Neural progenitor cell (in vitro differentiated cells): ENCODE measurements at regions not wholly inside any gene's neighbourhood (a gene's known extent, or its start where the extent isn't known, plus 50 kb on each side); places are given as distances from the start of the nearest gene placed in this dataset.

Source experiments
- DNase-seq: peaks from one replicate; pipeline ENCODE4 v3.0.0-alpha.2; 2016; ENCODE audit warnings: low spot score
- H2AFZ ChIP-seq: fragments of 200-600 bp; sonication (generic); replicated peaks from 2 replicates; pipeline ENCODE4 v1.6.1; 2016; ENCODE audit warnings: antibody characterized with exemption
- H3F3A ChIP-seq: fragments of 200-600 bp; sonication (generic); 2 replicates; pipeline ENCODE4 v1.6.1; 2016; ENCODE audit warnings: antibody characterized with exemption, low read depth
- H3K27ac ChIP-seq: fragments of 200-600 bp; sonication (generic); 2 replicates; pipeline ENCODE4 v1.5.1; 2016; ENCODE audit warnings: mild to moderate bottlenecking
- H3K27me3 ChIP-seq: fragments of 200-600 bp; sonication (generic); 2 replicates; pipeline ENCODE4 v1.6.1; 2016; ENCODE audit warnings: mild to moderate bottlenecking, moderate library complexity
- H3K36me3 ChIP-seq: fragments of 200-600 bp; sonication (generic); 2 replicates; pipeline ENCODE4 v1.5.1; 2016
- H3K4me1 ChIP-seq: fragments of 200-600 bp; sonication (generic); 2 replicates; pipeline ENCODE4 v1.6.1; 2016; ENCODE audit warnings: mixed run types
- H3K4me2 ChIP-seq: fragments of 200-600 bp; sonication (generic); 2 replicates; pipeline ENCODE4 v1.6.1; 2016
- H3K4me3 ChIP-seq: fragments of 200-600 bp; sonication (generic); 2 replicates; pipeline ENCODE4 v1.5.1; 2016
- H3K79me2 ChIP-seq: fragments of 200-600 bp; sonication (generic); 2 replicates; pipeline ENCODE4 v1.6.1; 2016; ENCODE audit warnings: low read depth
- H3K9ac ChIP-seq: fragments of 200-600 bp; sonication (generic); 2 replicates; pipeline ENCODE4 v1.6.1; 2016
- H3K9me3 ChIP-seq: fragments of 200-600 bp; sonication (generic); 2 replicates; pipeline ENCODE4 v1.5.1; 2016; ENCODE audit warnings: low read depth
- H4K20me1 ChIP-seq: fragments of 200-600 bp; sonication (generic); 2 replicates; pipeline ENCODE4 v1.6.1; 2016; ENCODE audit warnings: low read depth
- H3K27ac Mint-ChIP-seq: 3 replicates; pipeline ENCODE4 v1.8.0; 2021; ENCODE audit warnings: mixed read lengths
- H3K27me3 Mint-ChIP-seq: 2 replicates; pipeline ENCODE4 v1.8.0; 2022; ENCODE audit warnings: low read depth, mild to moderate bottlenecking, inconsistent platforms, moderate library complexity, mixed read lengths; ENCODE audit not compliant: insufficient read depth
- H3K36me3 Mint-ChIP-seq: 3 replicates; pipeline ENCODE4 v1.8.0; 2021; ENCODE audit warnings: mixed read lengths
- H3K4me1 Mint-ChIP-seq: 3 replicates; pipeline ENCODE4 v1.8.0; 2021; ENCODE audit warnings: mixed read lengths
- H3K4me3 Mint-ChIP-seq: 3 replicates; pipeline ENCODE4 v1.8.0; 2021; ENCODE audit warnings: mild to moderate bottlenecking, moderate library complexity, mixed read lengths
- H3K9me3 Mint-ChIP-seq: 3 replicates; pipeline ENCODE4 v1.8.0; 2020; ENCODE audit warnings: mixed read lengths
- CTCF ChIP-seq: fragments of 200-600 bp; sonication (generic); IDR thresholded peaks from 2 replicates; pipeline ENCODE4 v1.5.1; 2017; ENCODE audit warnings: antibody characterized with exemption, mild to moderate bottlenecking
- EZH2 ChIP-seq: fragments of 200-600 bp; sonication (generic); IDR thresholded peaks from 2 replicates; pipeline ENCODE4 v1.6.1; 2017; ENCODE audit warnings: antibody characterized with exemption, mild to moderate bottlenecking, moderate library complexity
- EZH2phosphoT487 ChIP-seq: fragments of 200-600 bp; sonication (generic); IDR thresholded peaks from 2 replicates; pipeline ENCODE4 v1.6.1; 2017; ENCODE audit warnings: antibody characterized with exemption

GRCh38 chr18:79625195-79625923 is 54.2 kb upstream of the CTDP1 start:
- H3K4me1 Mint-ChIP-seq: peaks cover 11% of the 10 kb centered on the region
- peaks cover 9% of the 10 kb centered on the region for H3K27me3 Mint-ChIP-seq

GRCh38 chr18:79625924-79626561 is 53.6 kb upstream of the CTDP1 start:
- Histone ChIP-seq H4K20me1 (no peaks in the 10 kb centered on the region), H3K9me3 (no peaks in the 10 kb centered on the region), H3K4me3 (no peak overlapping the region), H3K4me2 (no peak overlapping the region), H3K4me1 (no peaks in the 10 kb centered on the region), H3K27me3 (no peaks in the 10 kb centered on the region), H2AFZ (no peak overlapping the region), H3K9ac (no peak overlapping the region), H3K27ac (no peak overlapping the region), H3K79me2 (no peaks in the 10 kb centered on the region), H3F3A (no peaks in the 10 kb centered on the region), H3K36me3 (no peaks in the 10 kb centered on the region)
- DNase-seq: no peak
- no peak for TF ChIP-seq EZH2
- no peak for TF ChIP-seq CTCF
- no peak for TF ChIP-seq EZH2phosphoT487
- Mint-ChIP-seq H3K4me1 (peaks cover 11% of the 10 kb centered on the region), H3K4me3 (no peak overlapping the region), H3K36me3 (no peaks in the 10 kb centered on the region), H3K27ac (no peak overlapping the region), H3K27me3 (peaks cover 10% of the 10 kb centered on the region), H3K9me3 (no peaks in the 10 kb centered on the region)

More at GRCh38 chr18:79625195-79625923, 54.2 kb upstream of the CTDP1 start:
- Mint-ChIP-seq H3K4me3 (no peak overlapping the region), H3K9me3 (no peaks in the 10 kb centered on the region), H3K36me3 (no peaks in the 10 kb centered on the region), H3K27ac (no peak overlapping the region)
- H3K4me1 ChIP-seq: no peaks in the 10 kb centered on the region
- no peak overlapping the region for H3K9ac ChIP-seq
- no peaks in the 10 kb centered on the region for H3K79me2 ChIP-seq
- no peaks in the 10 kb centered on the region for H3K36me3 ChIP-seq
- no peaks in the 10 kb centered on the region for H3F3A ChIP-seq
- H3K4me3 ChIP-seq: no peak overlapping the region
- DNase-seq: no peak
- no peak overlapping the region for H2AFZ ChIP-seq
- H4K20me1 ChIP-seq: no peaks in the 10 kb centered on the region
- H3K9me3 ChIP-seq: no peaks in the 10 kb centered on the region
- no peak overlapping the region for H3K27ac ChIP-seq
- TF ChIP-seq EZH2 (no peak), CTCF (no peak)
- H3K4me2 ChIP-seq: no peak overlapping the region
- no peaks in the 10 kb centered on the region for H3K27me3 ChIP-seq

GRCh38 chr18:79626905-79627749 is 52.5 kb upstream of the CTDP1 start:
- no peak overlapping the region for H3K27ac Mint-ChIP-seq
- no peaks in the 10 kb centered on the region for H3K36me3 Mint-ChIP-seq
- H2AFZ ChIP-seq: no peak overlapping the region
- peaks cover 12% of the 10 kb centered on the region for H3K27me3 Mint-ChIP-seq
- peaks cover 8% of the 10 kb centered on the region for H3K4me1 Mint-ChIP-seq
- no peak overlapping the region for H3K27ac ChIP-seq
- TF ChIP-seq EZH2phosphoT487 (no peak), CTCF (no peak), EZH2 (no peak)
- no peaks in the 10 kb centered on the region for H3K4me1 ChIP-seq
- no peaks in the 10 kb centered on the region for H3K9me3 Mint-ChIP-seq
- H3K9me3 ChIP-seq: no peaks in the 10 kb centered on the region
- no peak overlapping the region for H3K9ac ChIP-seq
- H3K79me2 ChIP-seq: no peaks in the 10 kb centered on the region
- no peak overlapping the region for H3K4me3 Mint-ChIP-seq
- H3K4me2 ChIP-seq: no peak overlapping the region
- no peaks in the 10 kb centered on the region for H3K36me3 ChIP-seq
- H3F3A ChIP-seq: no peaks in the 10 kb centered on the region
- DNase-seq: no peak
- no peaks in the 10 kb centered on the region for H4K20me1 ChIP-seq
- H3K4me3 ChIP-seq: no peak overlapping the region
- no peaks in the 10 kb centered on the region for H3K27me3 ChIP-seq
